ENCODE measurements at regions not wholly inside any gene's neighbourhood (a gene's known extent, or its start where the extent isn't known, plus 50 kb on each side); places are given as distances from the start of the nearest gene placed in this dataset.

DNA sequence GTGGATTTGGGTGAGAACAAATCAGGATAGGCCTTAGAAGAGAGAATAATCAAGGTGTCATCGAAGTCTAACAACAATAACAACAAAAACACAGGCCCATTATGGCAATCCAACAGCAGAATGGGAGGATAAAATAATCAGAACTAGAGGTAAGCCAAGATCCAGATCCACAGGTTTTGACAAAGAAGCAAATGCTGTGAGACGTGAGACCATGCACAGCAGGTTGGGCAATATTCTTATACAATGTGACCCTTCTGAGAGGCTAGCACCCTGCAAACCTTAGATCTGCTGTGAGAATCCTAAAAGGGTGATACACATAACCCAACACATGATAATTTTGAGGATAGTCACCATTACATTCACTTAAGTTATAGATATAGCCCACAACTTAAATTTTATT lies 352.9 kb downstream of the CDH10 start:
- H3K27ac ChIP-seq, result no peak overlapping the region
- H3K36me3 ChIP-seq (ENCODE audit: low read depth), result no peaks in the 10 kb centered on the region
- no peaks in the 10 kb centered on the region for H3K4me1 ChIP-seq (replicated peaks; ENCODE audit: insufficient read depth)
- H3K4me2 ChIP-seq, result no peak overlapping the region
- no peaks in the 10 kb centered on the region for H3K9me3 ChIP-seq (ENCODE audit: insufficient read depth, low read depth)
- H3K27me3 ChIP-seq (ENCODE audit: insufficient read depth, low read depth), result no peaks in the 10 kb centered on the region
- H2AFZ ChIP-seq, result no peak overlapping the region
- POLR2A ChIA-PET (ENCODE audit: unreplicated experiment), result no interaction called here
- CTCF ChIA-PET, result no interaction called here
- H3K79me2 ChIP-seq (ENCODE audit: low read depth), result no peaks in the 10 kb centered on the region
- TF ChIP-seq, protein P1, sequence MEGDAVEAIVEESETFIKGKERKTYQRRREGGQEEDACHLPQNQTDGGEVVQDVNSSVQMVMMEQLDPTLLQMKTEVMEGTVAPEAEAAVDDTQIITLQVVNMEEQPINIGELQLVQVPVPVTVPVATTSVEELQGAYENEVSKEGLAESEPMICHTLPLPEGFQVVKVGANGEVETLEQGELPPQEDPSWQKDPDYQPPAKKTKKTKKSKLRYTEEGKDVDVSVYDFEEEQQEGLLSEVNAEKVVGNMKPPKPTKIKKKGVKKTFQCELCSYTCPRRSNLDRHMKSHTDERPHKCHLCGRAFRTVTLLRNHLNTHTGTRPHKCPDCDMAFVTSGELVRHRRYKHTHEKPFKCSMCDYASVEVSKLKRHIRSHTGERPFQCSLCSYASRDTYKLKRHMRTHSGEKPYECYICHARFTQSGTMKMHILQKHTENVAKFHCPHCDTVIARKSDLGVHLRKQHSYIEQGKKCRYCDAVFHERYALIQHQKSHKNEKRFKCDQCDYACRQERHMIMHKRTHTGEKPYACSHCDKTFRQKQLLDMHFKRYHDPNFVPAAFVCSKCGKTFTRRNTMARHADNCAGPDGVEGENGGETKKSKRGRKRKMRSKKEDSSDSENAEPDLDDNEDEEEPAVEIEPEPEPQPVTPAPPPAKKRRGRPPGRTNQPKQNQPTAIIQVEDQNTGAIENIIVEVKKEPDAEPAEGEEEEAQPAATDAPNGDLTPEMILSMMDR (conservative IDR thresholded peaks at IDR 0.05), result no peak
- no peak for TF ChIP-seq EZH2 (IDR thresholded peaks at IDR 0.05; ENCODE audit: low read depth)
- H3F3A ChIP-seq (ENCODE audit: insufficient read depth, low read depth), result no peaks in the 10 kb centered on the region
- no peak overlapping the region for H3K4me3 ChIP-seq
- intact Hi-C loops (cut with micrococcal nuclease; ENCODE audit: unreplicated experiment), result no loop called here
- no peak for DNase-seq
- H3K9me2 ChIP-seq (ENCODE audit: insufficient read depth), result no peaks in the 10 kb centered on the region
- no TSS peak for BruUV-seq (replicated peaks)
- H4K20me1 ChIP-seq (ENCODE audit: insufficient read depth), result no peaks in the 10 kb centered on the region

- H2AFZ ChIP-seq, result no peak overlapping the region
- POLR2A ChIA-PET (ENCODE audit: unreplicated experiment), result no interaction called here
Observed at GRCh38 chr5:24294333-24294732, 350.4 kb downstream of the CDH10 start.

DNA sequence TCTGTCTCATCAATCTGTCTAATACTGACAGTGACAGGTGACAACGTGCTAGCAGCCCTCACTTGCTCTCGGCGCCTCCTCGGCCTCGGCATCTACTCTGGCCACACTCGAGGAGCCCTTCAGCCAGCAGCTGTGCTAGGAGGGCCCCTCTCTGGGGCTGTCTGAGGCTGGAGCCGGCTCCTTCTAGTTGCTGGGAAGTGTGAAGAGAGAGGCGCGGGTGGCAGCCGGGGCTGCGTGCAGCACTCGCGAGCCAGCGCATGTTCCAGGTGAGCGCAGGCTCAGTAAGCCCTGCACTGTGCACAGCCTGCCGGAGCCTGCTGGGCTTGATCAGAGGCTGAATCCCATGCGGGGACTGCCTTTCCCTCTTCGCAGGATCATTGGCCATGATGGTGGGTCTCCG lies 330.7 kb downstream of the CDH10 start:
- TF ChIP-seq EZH2 (IDR thresholded peaks at IDR 0.05; ENCODE audit: low read depth), result no peak
- TF ChIP-seq, protein P1 (conservative IDR thresholded peaks at IDR 0.05), result no peak
- Histone ChIP-seq H3K27ac (no peak overlapping the region), H2AFZ (no peak overlapping the region), H3K9me2 (ENCODE audit: insufficient read depth) (no peaks in the 10 kb centered on the region), H3K4me1 (replicated peaks; ENCODE audit: insufficient read depth) (no peaks in the 10 kb centered on the region), H3K4me2 (no peak overlapping the region), H3K27me3 (ENCODE audit: insufficient read depth, low read depth) (no peaks in the 10 kb centered on the region), H3K36me3 (ENCODE audit: low read depth) (no peaks in the 10 kb centered on the region), H4K20me1 (ENCODE audit: insufficient read depth) (no peaks in the 10 kb centered on the region), H3K4me3 (no peak overlapping the region), H3K9me3 (ENCODE audit: insufficient read depth, low read depth) (no peaks in the 10 kb centered on the region), H3F3A (ENCODE audit: insufficient read depth, low read depth) (no peaks in the 10 kb centered on the region), H3K79me2 (ENCODE audit: low read depth) (no peaks in the 10 kb centered on the region)
- ChIA-PET POLR2A (ENCODE audit: unreplicated experiment) (no interaction called here), CTCF (no interaction called here)
- BruUV-seq (replicated peaks), result no TSS peak
- DNase-seq, result no peak
- intact Hi-C loops (cut with micrococcal nuclease; ENCODE audit: unreplicated experiment), result no loop called here

More at GRCh38 chr5:24294333-24294732, 350.4 kb downstream of the CDH10 start:
- H4K20me1 ChIP-seq (ENCODE audit: insufficient read depth), result no peaks in the 10 kb centered on the region
- H3K4me2 ChIP-seq, result no peak overlapping the region
- H3K9me2 ChIP-seq (ENCODE audit: insufficient read depth), result no peaks in the 10 kb centered on the region
- H3F3A ChIP-seq (ENCODE audit: insufficient read depth, low read depth), result no peaks in the 10 kb centered on the region
- H3K4me3 ChIP-seq, result no peak overlapping the region
- H3K79me2 ChIP-seq (ENCODE audit: low read depth), result no peaks in the 10 kb centered on the region
- H3K36me3 ChIP-seq (ENCODE audit: low read depth), result no peaks in the 10 kb centered on the region
- H3K27me3 ChIP-seq (ENCODE audit: insufficient read depth, low read depth), result no peaks in the 10 kb centered on the region
- no peak for TF ChIP-seq EZH2 (IDR thresholded peaks at IDR 0.05; ENCODE audit: low read depth)
- TF ChIP-seq, protein P1 (conservative IDR thresholded peaks at IDR 0.05), result no peak
- CTCF ChIA-PET, result no interaction called here
- no TSS peak for BruUV-seq (replicated peaks)
- intact Hi-C loops (cut with micrococcal nuclease; ENCODE audit: unreplicated experiment), result no loop called here
- H3K4me1 ChIP-seq (replicated peaks; ENCODE audit: insufficient read depth), result no peaks in the 10 kb centered on the region
- DNase-seq, result no peak
- no peaks in the 10 kb centered on the region for H3K9me3 ChIP-seq (ENCODE audit: insufficient read depth, low read depth)
- no peak overlapping the region for H3K27ac ChIP-seq

All from PC-9 (cell line).